SK-N-SH (cell line): ENCODE measurements at regions not wholly inside any gene's neighbourhood (a gene's known extent, or its start where the extent isn't known, plus 50 kb on each side); places are given as distances from the start of the nearest gene placed in this dataset.

Experiments used
- CTCF ChIA-PET: fragments of 300-600, 350-600 bp; formaldehyde crosslinking; extraction: SDS; loops from one replicate; lab custom pipeline; 2021; lab: Yijun Ruan, JAX
- POLR2A ChIA-PET: fragments of 350-600 bp; sonication (Branson Sonifier 250); formaldehyde crosslinking; extraction: SDS; loops from one replicate; lab custom pipeline; 2020; ENCODE audit warnings: antibody characterized with exemption, inconsistent platforms; lab: Yijun Ruan, JAX
- DNase-seq: peaks from one replicate; pipeline ENCODE4 v3.0.0; 2012
- H2AFZ ChIP-seq: fragments of 200-600 bp; sonication (generic); 2 replicates; pipeline ENCODE4 v1.8.1; 2016; ENCODE audit warnings: antibody characterized with exemption, mild to moderate bottlenecking, low read depth
- H3F3A ChIP-seq: fragments of 200-600 bp; sonication (generic); replicated peaks from 2 replicates; pipeline ENCODE3; 2016; ENCODE audit warnings: antibody characterized with exemption, mild to moderate bottlenecking; ENCODE audit not compliant: insufficient read depth
- H3K27ac ChIP-seq, 2 experiments: fragments of 200-500 bp in 1 of 2; fragments of 200-600 bp in 1 of 2; sonication (Bioruptor generic) in 1 of 2; sonication (generic), shearing (Covaris generic) in 1 of 2; 2 replicates each; pipeline versions ENCODE4 v1.5.1 to v1.6.1; 2014 to 2016; ENCODE audit warnings: low read depth in 2 of 2, inconsistent platforms in 1 of 2, low read length in 1 of 2, mild to moderate bottlenecking in 1 of 2, mixed read lengths in 1 of 2
- H3K27me3 ChIP-seq: fragments of 200-600 bp; sonication (generic), shearing (Covaris generic); 2 replicates; pipeline ENCODE4 v1.6.1; 2016; ENCODE audit warnings: mixed run types; ENCODE audit not compliant: insufficient read depth
- H3K36me3 ChIP-seq, 2 experiments: fragments of 200-500 bp in 1 of 2; fragments of 200-600 bp in 1 of 2; sonication (Bioruptor generic) in 1 of 2; sonication (generic) in 1 of 2; replicated peaks in 1 of 2; 2 replicates each; pipeline versions ENCODE3 to v1.5.1; 2014 to 2016; ENCODE audit warnings: low read length in 1 of 2, mild to moderate bottlenecking in 1 of 2; ENCODE audit not compliant: insufficient read depth in 2 of 2, control insufficient read depth in 1 of 2
- H3K4me1 ChIP-seq, 2 experiments: fragments of 200-500 bp in 1 of 2; fragments of 200-600 bp in 1 of 2; sonication (Bioruptor generic) in 1 of 2; sonication (generic), shearing (Covaris generic) in 1 of 2; 2 replicates each; pipeline versions ENCODE4 v1.5.1 to v1.6.1; 2014 to 2016; ENCODE audit warnings: low read depth in 1 of 2, low read length in 1 of 2, mixed run types in 1 of 2; ENCODE audit not compliant: insufficient read depth in 2 of 2, control insufficient read depth in 1 of 2
- H3K4me2 ChIP-seq: fragments of 200-600 bp; sonication (generic), shearing (Covaris generic); 2 replicates; pipeline ENCODE4 v1.6.1; 2017; ENCODE audit warnings: mixed run types
- H3K4me3 ChIP-seq, 2 experiments: fragments of 200-500 bp in 1 of 2; fragments of 200-600 bp in 1 of 2; sonication (Bioruptor generic) in 1 of 2; sonication (generic), shearing (Covaris generic) in 1 of 2; 2 replicates each; pipeline versions ENCODE4 v1.5.1 to v1.8.1; 2014 to 2016; ENCODE audit warnings: low read depth in 2 of 2, inconsistent platforms in 1 of 2, low read length in 1 of 2, mild to moderate bottlenecking in 1 of 2, mixed read lengths in 1 of 2, moderate library complexity in 1 of 2
- H3K79me2 ChIP-seq: fragments of 200-600 bp; sonication (generic); 2 replicates; pipeline ENCODE4 v1.8.1; 2017; ENCODE audit warnings: mild to moderate bottlenecking; ENCODE audit not compliant: insufficient read depth
- H3K9ac ChIP-seq: fragments of 200-600 bp; sonication (generic); 2 replicates; pipeline ENCODE4 v1.6.1; 2017; ENCODE audit warnings: mixed run types
- H3K9me2 ChIP-seq: fragments of 200-600 bp; sonication (generic); 2 replicates; pipeline ENCODE4 v1.6.1; 2017; ENCODE audit warnings: mixed run types
- H3K9me3 ChIP-seq: fragments of 200-600 bp; sonication (generic); 2 replicates; pipeline ENCODE4 v1.6.1; 2017; ENCODE audit warnings: mixed run types, mild to moderate bottlenecking, moderate library complexity
- H4K20me1 ChIP-seq: fragments of 200-600 bp; sonication (generic); 2 replicates; pipeline ENCODE4 v1.6.1; 2017; ENCODE audit warnings: mild to moderate bottlenecking, mixed run types; ENCODE audit not compliant: insufficient read depth
- ELF1 ChIP-seq: IDR thresholded peaks from 2 replicates; pipeline ENCODE4 v1.4.0; 2012
- EZH2phosphoT487 ChIP-seq: fragments of 200-600 bp; sonication (generic); IDR thresholded peaks from 2 replicates; pipeline ENCODE4 v1.6.1; 2017; ENCODE audit warnings: low read depth, mixed run types, mild to moderate bottlenecking, antibody characterized with exemption, moderate library complexity, borderline replicate concordance
- FOXJ3 ChIP-seq: sonication (generic); formaldehyde crosslinking; IDR thresholded peaks from 2 replicates; pipeline ENCODE4 v1.5.1; 2020; ENCODE audit warnings: mild to moderate bottlenecking, missing genetic modification reagents
- IRF3 ChIP-seq: fragments of 150-350 bp; IDR thresholded peaks from 2 replicates; pipeline ENCODE4 v1.6.1; 2016; ENCODE audit warnings: mild to moderate bottlenecking, low read depth, low read length
- MEF2A ChIP-seq: IDR thresholded peaks from 2 replicates; pipeline ENCODE4 v1.4.0; 2012; ENCODE audit warnings: low read depth, borderline replicate concordance
- MXI1 ChIP-seq: IDR thresholded peaks from 2 replicates; pipeline ENCODE4 v1.6.1; 2012; ENCODE audit warnings: mild to moderate bottlenecking, low read depth, low read length, improper control_type of control experiment
- PBX3 ChIP-seq: IDR thresholded peaks from 2 replicates; pipeline ENCODE4; 2012
- RAD21 ChIP-seq: IDR thresholded peaks from 2 replicates; pipeline ENCODE4 v1.6.1; 2012; ENCODE audit warnings: mild to moderate bottlenecking, low read length
- RCOR1 ChIP-seq: fragments of 150-350 bp; IDR thresholded peaks from 2 replicates; pipeline ENCODE4 v1.6.1; 2017; ENCODE audit warnings: antibody characterized with exemption, low read length
- RFX5 ChIP-seq: IDR thresholded peaks from 2 replicates; pipeline ENCODE4 v1.6.1; 2012; ENCODE audit warnings: mild to moderate bottlenecking, improper control_type of control experiment, low read length
- RXRA ChIP-seq: IDR thresholded peaks from 2 replicates; pipeline ENCODE4 v1.4.0; 2012; ENCODE audit warnings: low read depth, mild to moderate bottlenecking, borderline replicate concordance
- USF2 ChIP-seq: fragments of 150-350 bp; IDR thresholded peaks from 2 replicates; pipeline ENCODE4 v1.6.1; 2017; ENCODE audit warnings: antibody characterized with exemption, low read length, low read depth, borderline replicate concordance
- YY1 ChIP-seq: IDR thresholded peaks from 2 replicates; pipeline ENCODE4 v1.4.0; 2012; ENCODE audit warnings: low read depth, mild to moderate bottlenecking
- ZBTB33 ChIP-seq: IDR thresholded peaks from 2 replicates; pipeline ENCODE4 v1.4.0; 2012; ENCODE audit warnings: low read depth, borderline replicate concordance
- WGBS: methylation state at CpG from one replicate; pipeline ENCODE4 v1.1.6; 2017; ENCODE audit warnings: low lambda C conversion rate; 5-methylcytosine and 5-hydroxymethylcytosine counted together

- CTCF ChIA-PET: no interaction called here
- H3K79me2 ChIP-seq: no peaks in the 10 kb centered on the region
- WGBS: 100% methylated on average over 1 of the region's 1 CpG
- TF ChIP-seq PBX3 (no peak), USF2 (no peak), ZBTB33 (no peak), MXI1 (no peak), RCOR1 (no peak), IRF3 (no peak), MEF2A (no peak), EZH2phosphoT487 (no peak), RFX5 (no peak), FOXJ3 (CRISPR knock-in tag) (no peak), YY1 (no peak), RXRA (no peak), ELF1 (no peak), RAD21 (no peak)
- TF ChIP-seq, all 33 proteins: peak for 0
- H4K20me1 ChIP-seq: no peaks in the 10 kb centered on the region
- no peaks in the 10 kb centered on the region for H3K27me3 ChIP-seq
- POLR2A ChIA-PET: no interaction called here
- no peak overlapping the region for H3K4me3 ChIP-seq
- no peaks in the 10 kb centered on the region for H3K36me3 ChIP-seq
- H3K27ac ChIP-seq: no peak overlapping the region
- no peak overlapping the region for H3K4me2 ChIP-seq
- H3K9ac ChIP-seq: no peak overlapping the region
- no peaks in the 10 kb centered on the region for H3K9me3 ChIP-seq
- no peak overlapping the region for H2AFZ ChIP-seq
- H3K9me2 ChIP-seq: no peaks in the 10 kb centered on the region
- H3K4me1 ChIP-seq: peaks cover 0 to 14% of the 10 kb centered on the region in 2 experiments; a peak in 2 of 4 replicates
- DNase-seq: no peak
- no peaks in the 10 kb centered on the region for H3F3A ChIP-seq
Observed at GRCh38 chr12:89939522-89940215, 231.0 kb upstream of the ATP2B1 start.
